ENCODE measurements at regions not wholly inside any gene's neighbourhood (a gene's known extent, or its start where the extent isn't known, plus 50 kb on each side); places are given as distances from the start of the nearest gene placed in this dataset.

DNA sequence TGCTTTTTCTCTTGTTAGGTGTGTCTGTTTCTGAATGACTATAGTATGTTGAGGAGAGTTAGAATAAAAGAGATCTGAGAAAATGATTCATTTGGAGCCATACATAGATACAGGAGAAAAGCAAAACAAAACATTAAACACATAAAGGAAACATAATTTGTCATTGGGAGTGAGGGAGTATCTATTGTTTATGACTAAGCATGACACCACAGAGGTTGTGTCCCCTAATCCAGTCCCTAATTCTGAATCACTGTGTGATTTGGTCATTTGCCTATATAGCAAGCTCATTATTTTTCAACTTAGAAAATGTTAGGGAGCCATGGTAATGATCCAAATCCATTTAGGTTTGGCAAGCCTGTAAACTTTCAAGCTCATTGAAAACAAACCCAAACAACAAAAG lies 132.3 kb upstream of the BMPER start:
- in situ Hi-C loops (cut with MboI; ENCODE audit: low sequenced_read_pairs, unreplicated experiment) = no loop called here
- TF ChIP-seq, protein P1, sequence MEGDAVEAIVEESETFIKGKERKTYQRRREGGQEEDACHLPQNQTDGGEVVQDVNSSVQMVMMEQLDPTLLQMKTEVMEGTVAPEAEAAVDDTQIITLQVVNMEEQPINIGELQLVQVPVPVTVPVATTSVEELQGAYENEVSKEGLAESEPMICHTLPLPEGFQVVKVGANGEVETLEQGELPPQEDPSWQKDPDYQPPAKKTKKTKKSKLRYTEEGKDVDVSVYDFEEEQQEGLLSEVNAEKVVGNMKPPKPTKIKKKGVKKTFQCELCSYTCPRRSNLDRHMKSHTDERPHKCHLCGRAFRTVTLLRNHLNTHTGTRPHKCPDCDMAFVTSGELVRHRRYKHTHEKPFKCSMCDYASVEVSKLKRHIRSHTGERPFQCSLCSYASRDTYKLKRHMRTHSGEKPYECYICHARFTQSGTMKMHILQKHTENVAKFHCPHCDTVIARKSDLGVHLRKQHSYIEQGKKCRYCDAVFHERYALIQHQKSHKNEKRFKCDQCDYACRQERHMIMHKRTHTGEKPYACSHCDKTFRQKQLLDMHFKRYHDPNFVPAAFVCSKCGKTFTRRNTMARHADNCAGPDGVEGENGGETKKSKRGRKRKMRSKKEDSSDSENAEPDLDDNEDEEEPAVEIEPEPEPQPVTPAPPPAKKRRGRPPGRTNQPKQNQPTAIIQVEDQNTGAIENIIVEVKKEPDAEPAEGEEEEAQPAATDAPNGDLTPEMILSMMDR (IDR thresholded peaks at IDR 0.05; ENCODE audit: borderline replicate concordance, control extremely low read depth, extremely low read depth, insufficient read depth, missing control alignments) = no peak
- no peak for DNase-seq (ENCODE audit: low spot score)

DNA sequence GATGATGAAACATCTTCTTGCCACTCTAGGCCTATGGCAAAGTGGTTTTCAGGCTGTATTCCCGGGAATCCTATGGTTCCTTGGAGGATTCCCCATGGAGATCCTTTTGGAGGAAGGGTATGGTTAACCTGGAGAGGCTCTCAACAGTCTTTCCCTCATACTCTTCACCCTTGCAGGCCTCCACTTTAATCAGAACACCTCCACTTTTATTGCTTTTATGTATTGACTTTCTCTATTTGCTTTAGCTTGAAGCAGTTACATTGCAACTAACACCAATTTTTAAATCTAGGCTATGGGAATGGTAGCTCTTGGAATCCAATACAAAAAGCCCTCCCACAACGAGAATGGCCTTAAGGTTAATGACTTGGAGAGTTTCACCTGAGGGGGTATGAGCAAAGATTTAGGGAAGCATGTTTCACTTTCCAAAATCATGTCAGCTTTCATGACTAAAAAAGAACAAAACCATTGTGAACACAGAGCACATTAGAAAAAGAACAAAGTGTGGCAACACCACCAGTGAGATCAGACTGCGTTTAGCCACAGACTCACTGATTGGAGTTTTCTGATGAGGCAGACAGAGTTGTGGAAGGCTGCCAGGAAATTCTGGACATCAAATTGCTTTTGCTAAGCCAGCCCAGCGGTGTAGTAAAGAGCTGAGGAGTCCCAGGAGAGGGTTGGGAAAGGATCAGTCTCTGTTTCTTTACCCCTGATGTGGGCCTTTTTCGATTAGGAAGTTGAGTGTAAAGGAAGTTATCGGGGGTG lies 130.4 kb upstream of the BMPER start:
- TF ChIP-seq, protein P1 (IDR thresholded peaks at IDR 0.05; ENCODE audit: borderline replicate concordance, control extremely low read depth, extremely low read depth, insufficient read depth, missing control alignments) = no peak
- in situ Hi-C loops (cut with MboI; ENCODE audit: low sequenced_read_pairs, unreplicated experiment) = no loop called here
- no peak for DNase-seq (ENCODE audit: low spot score)

DNA sequence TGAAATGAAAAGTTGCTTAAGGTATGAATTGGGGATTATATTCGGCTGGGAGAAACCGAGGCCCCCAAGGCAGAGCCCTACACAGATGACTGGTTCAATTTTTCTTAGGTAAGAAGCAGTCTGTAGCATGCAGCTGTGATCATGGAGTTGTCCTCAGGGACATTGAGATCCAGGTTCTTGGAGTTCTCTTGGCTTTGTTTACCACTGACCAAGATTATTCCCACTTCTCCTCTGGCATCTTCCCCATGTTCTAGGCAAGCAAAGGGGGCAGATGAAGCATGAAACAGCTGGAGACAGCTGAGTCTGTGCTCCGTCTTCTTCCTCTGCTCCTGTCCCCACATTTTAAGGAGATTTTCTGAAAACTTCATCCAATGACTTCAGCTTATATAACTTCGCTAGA lies 129.5 kb upstream of the BMPER start:
- DNase-seq (ENCODE audit: low spot score) = no peak
- in situ Hi-C loops (cut with MboI; ENCODE audit: low sequenced_read_pairs, unreplicated experiment) = no loop called here
- TF ChIP-seq, protein P1 (IDR thresholded peaks at IDR 0.05; ENCODE audit: borderline replicate concordance, control extremely low read depth, extremely low read depth, insufficient read depth, missing control alignments) = no peak

DNA sequence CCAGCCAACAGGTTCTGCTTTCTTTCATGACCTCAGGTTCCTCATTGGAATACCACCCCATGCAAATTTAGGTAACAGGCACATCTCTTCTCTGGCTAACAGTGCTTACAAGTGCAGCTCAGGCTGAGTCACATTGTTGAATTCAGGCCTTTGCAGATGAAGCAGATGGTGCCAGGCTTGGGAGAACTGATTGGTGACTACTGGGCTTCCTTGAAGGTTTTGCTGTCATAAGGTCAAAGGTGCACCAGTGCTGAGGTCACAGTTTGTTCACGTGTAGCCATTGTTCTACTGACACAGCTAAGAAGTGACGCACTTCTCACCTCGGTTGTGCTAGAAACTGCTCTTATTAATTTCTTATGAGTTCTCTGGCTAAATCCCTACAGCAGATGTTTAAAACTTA lies 128.6 kb upstream of the BMPER start:
- TF ChIP-seq, protein P1 (IDR thresholded peaks at IDR 0.05; ENCODE audit: borderline replicate concordance, control extremely low read depth, extremely low read depth, insufficient read depth, missing control alignments) = no peak
- DNase-seq (ENCODE audit: low spot score) = no peak
- in situ Hi-C loops (cut with MboI; ENCODE audit: low sequenced_read_pairs, unreplicated experiment) = no loop called here

DNA sequence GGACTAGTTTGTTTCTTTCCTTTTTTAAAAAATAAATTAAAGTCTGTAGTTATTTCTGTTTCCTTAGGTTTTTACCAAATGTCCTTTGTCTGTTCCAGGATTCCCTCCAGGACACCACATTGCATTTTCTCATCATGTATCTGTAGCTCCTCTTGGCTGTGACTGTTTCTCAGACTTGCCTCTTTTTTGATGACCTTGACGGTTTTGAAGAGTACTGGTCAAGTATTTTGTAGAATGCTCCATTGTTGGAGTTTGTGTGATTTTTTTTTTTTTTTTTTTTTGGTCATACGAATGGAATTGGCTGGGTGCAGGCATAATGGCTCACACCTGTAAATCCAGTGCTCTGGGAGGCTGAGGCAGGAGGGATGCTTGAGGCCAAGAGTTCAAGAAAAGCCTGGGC lies 127.1 kb upstream of the BMPER start:
- TF ChIP-seq, protein P1 (IDR thresholded peaks at IDR 0.05; ENCODE audit: borderline replicate concordance, control extremely low read depth, extremely low read depth, insufficient read depth, missing control alignments) = no peak
- in situ Hi-C loops (cut with MboI; ENCODE audit: low sequenced_read_pairs, unreplicated experiment) = no loop called here
- no peak for DNase-seq (ENCODE audit: low spot score)

DNA sequence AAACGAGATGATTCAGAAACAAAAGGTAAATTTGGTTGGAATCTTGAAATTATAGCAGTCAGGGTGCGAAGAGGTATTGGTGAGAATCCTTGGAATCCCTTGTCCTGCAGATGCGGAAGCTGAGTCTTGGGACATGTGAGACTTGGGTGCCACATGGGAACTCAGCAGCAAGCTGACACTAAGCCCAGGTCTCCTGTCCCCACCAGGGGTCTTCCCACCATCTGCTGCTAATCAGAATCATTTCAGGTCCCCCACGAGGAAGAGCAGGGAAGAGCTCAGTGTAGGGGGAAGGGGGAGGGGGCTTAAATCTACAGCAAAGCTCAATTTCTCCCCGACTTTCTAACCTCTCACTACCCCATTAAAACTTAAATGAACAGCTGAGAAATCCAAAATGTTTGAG lies 126.1 kb upstream of the BMPER start:
- no peak for DNase-seq (ENCODE audit: low spot score)
- TF ChIP-seq, protein P1 (IDR thresholded peaks at IDR 0.05; ENCODE audit: borderline replicate concordance, control extremely low read depth, extremely low read depth, insufficient read depth, missing control alignments) = no peak
- in situ Hi-C loops (cut with MboI; ENCODE audit: low sequenced_read_pairs, unreplicated experiment) = no loop called here

All from GM13976 (cell line).